ENCODE measurements at regions not wholly inside any gene's neighbourhood (a gene's known extent, or its start where the extent isn't known, plus 50 kb on each side); places are given as distances from the start of the nearest gene placed in this dataset.

DNA sequence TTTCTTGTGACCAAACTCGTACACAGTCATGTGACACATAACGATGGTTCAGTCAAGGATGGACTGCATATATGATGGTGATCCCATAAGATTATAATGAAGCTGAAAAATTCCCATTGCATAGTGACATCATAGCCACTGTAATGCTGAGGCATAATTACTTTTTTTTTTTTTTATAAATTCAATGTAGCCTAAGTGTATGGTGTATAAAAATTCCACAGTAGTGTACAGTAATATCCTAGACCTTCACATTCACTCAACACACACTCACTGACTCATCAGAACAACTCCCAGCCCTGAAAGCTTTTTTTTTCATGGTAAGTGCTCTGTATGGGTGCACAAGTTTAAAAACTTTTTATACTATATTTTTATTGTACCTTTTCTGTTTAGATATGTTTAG is 105.0 kb downstream of the AREG start:
- intact Hi-C loops (cut with DNase I) = no loop called here
- no peak for TF ChIP-seq POLR2A (IDR thresholded peaks at IDR 0.05)
- TF ChIP-seq, protein P1, sequence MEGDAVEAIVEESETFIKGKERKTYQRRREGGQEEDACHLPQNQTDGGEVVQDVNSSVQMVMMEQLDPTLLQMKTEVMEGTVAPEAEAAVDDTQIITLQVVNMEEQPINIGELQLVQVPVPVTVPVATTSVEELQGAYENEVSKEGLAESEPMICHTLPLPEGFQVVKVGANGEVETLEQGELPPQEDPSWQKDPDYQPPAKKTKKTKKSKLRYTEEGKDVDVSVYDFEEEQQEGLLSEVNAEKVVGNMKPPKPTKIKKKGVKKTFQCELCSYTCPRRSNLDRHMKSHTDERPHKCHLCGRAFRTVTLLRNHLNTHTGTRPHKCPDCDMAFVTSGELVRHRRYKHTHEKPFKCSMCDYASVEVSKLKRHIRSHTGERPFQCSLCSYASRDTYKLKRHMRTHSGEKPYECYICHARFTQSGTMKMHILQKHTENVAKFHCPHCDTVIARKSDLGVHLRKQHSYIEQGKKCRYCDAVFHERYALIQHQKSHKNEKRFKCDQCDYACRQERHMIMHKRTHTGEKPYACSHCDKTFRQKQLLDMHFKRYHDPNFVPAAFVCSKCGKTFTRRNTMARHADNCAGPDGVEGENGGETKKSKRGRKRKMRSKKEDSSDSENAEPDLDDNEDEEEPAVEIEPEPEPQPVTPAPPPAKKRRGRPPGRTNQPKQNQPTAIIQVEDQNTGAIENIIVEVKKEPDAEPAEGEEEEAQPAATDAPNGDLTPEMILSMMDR (IDR thresholded peaks at IDR 0.05) = no peak
- Histone ChIP-seq H3K36me3 (replicated peaks in 1 of 2) (no peaks in the 10 kb centered on the region), H3K4me1 (replicated peaks in 1 of 2) (no peaks in the 10 kb centered on the region), H3K9me3 (replicated peaks in 1 of 3) (no peaks in the 10 kb centered on the region), H3K27me3 (no peaks in the 10 kb centered on the region), H3K27ac (no peak overlapping the region), H3K4me3 (no peak overlapping the region)
- 77 to 89% (median 83%) methylated on average over 2 of the region's 2 CpGs for WGBS, 4 donors
- DNase-seq = no peak

DNA sequence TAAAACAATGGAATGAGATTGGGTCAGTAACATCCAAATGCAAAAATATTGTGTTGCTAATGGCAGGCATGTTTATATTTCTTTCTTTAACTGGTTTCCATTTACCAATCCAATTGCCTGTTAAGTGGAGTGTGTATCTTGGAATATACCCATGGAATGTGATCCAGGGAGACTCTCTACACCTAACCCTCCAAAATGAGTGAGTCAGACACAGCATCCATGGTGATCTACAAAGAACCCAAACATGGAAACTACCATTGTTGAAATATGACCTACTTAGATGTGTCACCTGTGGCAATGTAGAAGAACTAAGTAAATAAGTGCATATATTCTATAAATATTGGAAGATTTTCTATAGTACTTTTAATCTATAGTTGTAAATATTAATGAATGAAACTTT is 110.3 kb downstream of the AREG start:
- no peak overlapping the region for H3K27ac ChIP-seq
- TF ChIP-seq, protein P1 (IDR thresholded peaks at IDR 0.05) = no peak
- no peak for TF ChIP-seq POLR2A (IDR thresholded peaks at IDR 0.05)
- peaks cover 0 to 2% (median 0%) of the 10 kb centered on the region in 3 donors for H3K9me3 ChIP-seq (replicated peaks in 1 of 3)
- H3K4me3 ChIP-seq = no peak overlapping the region
- no peaks in the 10 kb centered on the region for H3K4me1 ChIP-seq (replicated peaks in 1 of 2)
- H3K36me3 ChIP-seq (replicated peaks in 1 of 2) = no peaks in the 10 kb centered on the region
- intact Hi-C loops (cut with DNase I) = no loop called here
- no peak for DNase-seq
- no peaks in the 10 kb centered on the region for H3K27me3 ChIP-seq

DNA sequence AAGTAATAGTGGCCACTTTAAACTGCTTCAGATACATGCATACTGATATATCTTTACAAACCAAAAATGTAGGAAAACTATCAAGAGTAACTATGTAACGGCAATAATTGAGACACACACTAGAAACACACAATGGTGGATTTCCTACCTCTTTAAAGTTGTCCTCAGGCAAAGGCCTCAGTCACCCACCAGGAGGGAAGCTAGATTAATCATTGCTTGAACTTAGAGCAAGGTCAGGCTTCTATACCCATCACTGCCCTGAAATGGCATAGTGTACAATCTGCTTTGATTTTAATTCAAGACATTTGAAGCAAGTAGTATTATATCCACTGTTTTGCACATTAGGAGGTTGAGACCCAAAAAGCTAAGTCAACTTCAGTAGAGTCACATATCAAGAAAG is 110.9 kb downstream of the AREG start:
- 83 to 91% (median 88%) methylated on average over 1 of the region's 1 CpG for WGBS, 4 donors
- DNase-seq = no peak
- Histone ChIP-seq H3K9me3 (replicated peaks in 1 of 3) (peaks cover 0 to 2% (median 0%) of the 10 kb centered on the region in 3 donors), H3K36me3 (replicated peaks in 1 of 2) (no peaks in the 10 kb centered on the region), H3K4me3 (no peak overlapping the region), H3K27ac (no peak overlapping the region), H3K4me1 (replicated peaks in 1 of 2) (no peaks in the 10 kb centered on the region), H3K27me3 (no peaks in the 10 kb centered on the region)
- intact Hi-C loops (cut with DNase I) = no loop called here
- TF ChIP-seq POLR2A (IDR thresholded peaks at IDR 0.05) = no peak
- TF ChIP-seq, protein P1 (IDR thresholded peaks at IDR 0.05) = no peak

DNA sequence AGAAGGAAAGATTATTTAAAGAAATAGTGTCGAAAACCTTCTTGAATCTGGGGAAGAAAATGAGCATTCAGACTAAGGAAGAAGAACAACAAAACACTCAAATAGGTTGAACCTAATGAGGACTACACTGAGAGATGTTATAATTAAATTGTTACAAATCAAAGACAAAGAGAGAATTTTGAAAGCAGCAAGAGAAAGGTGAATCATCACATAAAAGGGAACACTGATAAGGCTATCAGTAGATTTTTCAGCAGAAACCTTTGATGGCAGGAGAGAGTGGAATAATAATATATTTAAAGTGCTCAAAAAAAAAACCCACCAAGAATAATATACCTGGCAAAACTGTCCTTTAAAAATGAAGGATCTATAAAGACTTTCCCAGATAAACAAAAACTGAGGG is 114.9 kb downstream of the AREG start:
- H3K36me3 ChIP-seq (replicated peaks in 1 of 2) = no peaks in the 10 kb centered on the region
- 0 to 61% (median 30%) methylated on average over 1 of the region's 1 CpG for WGBS, 4 donors

More for the DNA sequence above, 114.9 kb downstream of the AREG start:
- Histone ChIP-seq H3K27me3 (no peaks in the 10 kb centered on the region), H3K4me3 (no peak overlapping the region), H3K4me1 (replicated peaks in 1 of 2) (no peaks in the 10 kb centered on the region), H3K27ac (no peak overlapping the region), H3K9me3 (replicated peaks in 1 of 3) (peaks cover 0 to 2% (median 0%) of the 10 kb centered on the region in 3 donors)
- no peak for TF ChIP-seq POLR2A (IDR thresholded peaks at IDR 0.05)
- TF ChIP-seq, protein P1 (IDR thresholded peaks at IDR 0.05) = no peak
- intact Hi-C loops (cut with DNase I) = no loop called here
- no peak for DNase-seq
